DMS79 treated with DMSO at 0.1 percent for 48 hours (cell line): ENCODE measurements at regions not wholly inside any gene's neighbourhood (a gene's known extent, or its start where the extent isn't known, plus 50 kb on each side); places are given as distances from the start of the nearest gene placed in this dataset.
"Not testable (repeated sequence)": the region's sequence is repeated elsewhere in the genome, so short reads cannot be mapped to it uniquely, and the experiment has no call there.

ENCODE experiments used
- DNase-seq: peaks from one replicate; lab custom pipeline; 2025; lab: John Stamatoyannopoulos, UW

- DNase-seq: no peak
These were observed 140.5 kb downstream of the ARL4A start for GRCh38 chr7:12827920-12828319.

GRCh38 chr7:12831024-12831423, 143.6 kb downstream of the ARL4A start:
- DNase-seq: no peak

- DNase-seq: no peak
These were observed 146.4 kb downstream of the ARL4A start for GRCh38 chr7:12833829-12834228.

- no peak for DNase-seq
These were observed 147.3 kb downstream of the ARL4A start for GRCh38 chr7:12834782-12835181.

- DNase-seq: no peak
These were observed 152.2 kb downstream of the ARL4A start for GRCh38 chr7:12839508-12840153.

- not testable (repeated sequence) for DNase-seq
These were observed 157.3 kb downstream of the ARL4A start for GRCh38 chr7:12844732-12845131.

- DNase-seq: no peak
These were observed 159.6 kb downstream of the ARL4A start for GRCh38 chr7:12847001-12847400.

- no peak for DNase-seq
These were observed 163.7 kb downstream of the ARL4A start for GRCh38 chr7:12851142-12851541.

- no peak for DNase-seq
These were observed 164.4 kb downstream of the ARL4A start for GRCh38 chr7:12851841-12852240.

- DNase-seq: no peak
These were observed 167.6 kb downstream of the ARL4A start for GRCh38 chr7:12855036-12855435.

- DNase-seq: no peak
These were observed 172.3 kb downstream of the ARL4A start for GRCh38 chr7:12859761-12860160.

- DNase-seq: no peak
These were observed 173.6 kb downstream of the ARL4A start for GRCh38 chr7:12861070-12861469.

- no peak for DNase-seq
These were observed 174.7 kb downstream of the ARL4A start for GRCh38 chr7:12862146-12862545.

GRCh38 chr7:12864470-12865046, 177.1 kb downstream of the ARL4A start:
- no peak for DNase-seq

GRCh38 chr7:12865593-12865992, 178.2 kb downstream of the ARL4A start:
- DNase-seq: no peak

GRCh38 chr7:12866207-12866606, 178.8 kb downstream of the ARL4A start:
- no peak for DNase-seq

GRCh38 chr7:12868027-12868426, 180.6 kb downstream of the ARL4A start:
- no peak for DNase-seq

- DNase-seq: no peak
These were observed 182.8 kb downstream of the ARL4A start for GRCh38 chr7:12870219-12870618.

- no peak for DNase-seq
These were observed 185.1 kb downstream of the ARL4A start for GRCh38 chr7:12872487-12872886.

- no peak for DNase-seq
These were observed 186.1 kb downstream of the ARL4A start for GRCh38 chr7:12873571-12873970.

- DNase-seq: no peak
These were observed 191.7 kb downstream of the ARL4A start for GRCh38 chr7:12879139-12879538.

GRCh38 chr7:12881712-12882111, 194.3 kb downstream of the ARL4A start:
- no peak for DNase-seq

GRCh38 chr7:12882710-12883109, 195.3 kb downstream of the ARL4A start:
- no peak for DNase-seq

- no peak for DNase-seq
These were observed 196.6 kb downstream of the ARL4A start for GRCh38 chr7:12884033-12884432.
